Activated naive CD4-positive, alpha-beta T cell (primary cell): ENCODE measurements at regions not wholly inside any gene's neighbourhood (a gene's known extent, or its start where the extent isn't known, plus 50 kb on each side); places are given as distances from the start of the nearest gene placed in this dataset.
"Not testable (repeated sequence)": the region's sequence is repeated elsewhere in the genome, so short reads cannot be mapped to it uniquely, and the experiment has no call there.

Experiments
- DNase-seq, 4 experiments: peaks; one replicate each; lab custom pipeline; 2025; lab: John Stamatoyannopoulos, UW

DNA sequence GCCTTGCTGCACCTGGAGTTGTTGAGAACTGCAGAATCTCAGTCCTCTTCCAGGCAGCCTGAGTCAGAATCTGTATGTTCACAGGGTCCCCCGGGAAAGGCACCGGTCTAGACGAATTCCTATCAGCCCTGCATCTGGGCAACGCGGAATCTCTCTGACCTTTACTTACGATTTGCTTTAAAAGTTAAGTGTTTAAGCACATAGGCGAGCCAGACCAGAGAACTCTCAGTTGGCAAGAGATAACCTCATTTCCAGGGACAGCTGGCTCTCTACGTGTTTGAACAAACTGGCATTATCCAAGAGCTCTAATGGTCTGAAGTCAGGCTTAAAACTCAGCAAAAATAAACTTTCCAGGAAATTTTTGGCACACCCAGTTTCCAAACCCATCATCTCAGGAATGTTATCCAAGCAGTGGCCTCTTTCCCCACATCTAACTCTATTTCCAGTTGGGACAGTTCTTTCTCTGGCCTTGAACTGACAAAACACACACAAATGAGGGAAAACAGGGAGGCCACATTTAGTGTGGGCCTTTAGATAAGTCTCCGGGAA, 53.4 kb downstream of the HES1 start:
- DNase-seq: no peak

DNA sequence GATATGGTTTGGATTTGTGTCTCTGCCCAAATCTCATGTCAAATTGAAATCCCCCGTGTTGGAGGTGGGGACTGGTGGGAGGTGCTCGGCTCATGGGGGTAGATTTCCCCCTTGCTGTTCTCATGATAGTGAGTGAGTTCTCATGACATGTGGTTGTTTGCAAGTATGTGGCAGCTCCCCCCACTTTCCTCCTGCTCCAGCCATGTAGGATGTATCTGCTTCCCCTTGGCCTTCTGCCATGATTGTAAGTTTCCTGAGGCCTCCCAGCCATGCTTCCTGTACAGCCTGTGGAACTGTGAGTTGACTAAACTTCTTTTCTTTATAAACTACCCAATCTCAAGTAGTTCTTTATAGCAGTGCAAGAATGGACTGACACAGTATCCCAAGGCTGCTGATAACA, 55.9 kb downstream of the HES1 start:
- DNase-seq: not testable (repeated sequence)

DNA sequence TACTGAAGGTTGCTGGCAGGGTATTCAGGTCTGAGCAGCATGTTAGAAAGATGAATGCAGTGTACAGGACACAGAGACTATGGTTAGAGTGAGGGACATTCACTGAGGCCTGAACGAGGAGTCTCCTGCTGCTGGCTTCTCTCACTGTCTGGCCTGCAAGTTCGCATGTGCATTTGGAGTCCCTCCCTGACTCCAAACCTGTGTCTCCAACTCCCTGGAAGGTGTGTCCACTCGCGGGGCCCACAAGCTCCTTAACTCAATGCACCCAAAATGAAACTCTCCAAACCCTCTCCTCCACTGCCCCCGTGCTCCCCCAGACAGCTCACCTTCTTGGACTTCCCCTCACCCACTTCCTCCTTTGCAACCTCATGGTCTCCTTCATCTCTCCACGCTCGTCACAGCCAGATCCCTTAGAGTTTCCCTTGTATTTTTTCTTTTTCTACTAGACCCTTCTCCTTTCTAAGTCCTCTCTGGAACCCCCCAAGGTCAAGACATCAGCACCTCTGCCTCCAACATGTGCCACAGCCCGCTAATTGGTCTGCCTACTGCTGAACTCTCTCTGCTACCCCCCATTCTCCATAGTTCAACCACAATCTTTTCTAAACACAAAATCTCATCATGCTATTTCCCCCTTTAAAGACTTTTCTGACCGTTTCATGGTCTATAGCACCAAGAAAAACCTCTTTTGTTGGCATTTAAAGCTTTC, 58.3 kb downstream of the HES1 start:
- DNase-seq: no peak

DNA sequence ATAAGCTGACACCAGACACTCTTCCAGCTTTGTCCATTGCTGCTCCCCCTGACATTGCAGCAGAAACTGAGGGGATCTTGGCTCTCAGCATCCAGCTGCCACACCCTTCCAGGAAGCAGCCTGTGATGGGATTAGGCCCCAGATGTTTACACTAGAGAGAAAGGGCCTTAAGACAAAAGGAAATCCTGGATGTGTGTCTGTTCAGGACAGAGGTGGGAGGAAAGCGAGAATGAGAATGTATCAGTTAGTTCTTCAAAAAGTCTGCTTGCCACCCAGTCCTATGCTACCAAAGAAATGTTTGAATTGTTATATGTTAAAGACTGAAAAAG, 58.8 kb downstream of the HES1 start:
- DNase-seq: no peak

DNA sequence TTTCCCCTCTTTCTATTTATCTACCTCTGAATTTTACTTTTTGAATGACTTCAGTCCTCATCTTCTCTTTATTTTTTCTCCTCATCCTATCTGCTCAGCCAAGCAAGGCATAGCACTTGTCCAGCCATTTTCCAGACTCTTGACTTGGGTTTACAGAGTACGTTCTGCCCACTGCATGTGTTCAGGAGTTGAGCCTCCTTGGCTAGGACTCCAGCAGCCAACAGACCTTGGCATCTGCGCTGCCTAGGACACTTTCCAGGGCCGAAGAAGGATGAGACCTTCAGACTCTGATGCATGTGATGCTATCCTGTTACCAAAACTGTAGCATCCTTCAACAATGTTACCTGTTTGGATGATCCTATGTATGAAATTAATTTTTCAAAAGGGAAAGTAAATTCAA, 59.7 kb downstream of the HES1 start:
- DNase-seq: no peak

DNA sequence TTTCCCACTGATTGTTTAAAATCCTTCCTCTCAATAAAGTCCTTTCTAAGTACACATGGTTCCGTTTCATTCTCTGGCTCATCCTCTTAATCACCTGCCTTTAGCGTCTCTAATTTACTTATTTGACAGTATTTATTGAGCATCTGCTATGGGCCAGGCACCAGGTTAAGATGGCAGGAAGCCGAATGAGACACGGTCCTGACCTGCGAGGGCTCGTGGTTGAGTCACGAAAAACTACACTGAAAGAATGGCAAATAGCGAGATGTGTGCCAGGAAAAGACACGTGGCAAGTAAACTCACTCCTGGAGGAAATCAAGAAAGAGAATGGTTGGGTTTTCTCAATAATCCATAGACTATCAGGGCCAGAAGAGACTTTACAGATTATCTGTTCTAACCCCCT, 60.9 kb downstream of the HES1 start:
- DNase-seq: no peak

DNA sequence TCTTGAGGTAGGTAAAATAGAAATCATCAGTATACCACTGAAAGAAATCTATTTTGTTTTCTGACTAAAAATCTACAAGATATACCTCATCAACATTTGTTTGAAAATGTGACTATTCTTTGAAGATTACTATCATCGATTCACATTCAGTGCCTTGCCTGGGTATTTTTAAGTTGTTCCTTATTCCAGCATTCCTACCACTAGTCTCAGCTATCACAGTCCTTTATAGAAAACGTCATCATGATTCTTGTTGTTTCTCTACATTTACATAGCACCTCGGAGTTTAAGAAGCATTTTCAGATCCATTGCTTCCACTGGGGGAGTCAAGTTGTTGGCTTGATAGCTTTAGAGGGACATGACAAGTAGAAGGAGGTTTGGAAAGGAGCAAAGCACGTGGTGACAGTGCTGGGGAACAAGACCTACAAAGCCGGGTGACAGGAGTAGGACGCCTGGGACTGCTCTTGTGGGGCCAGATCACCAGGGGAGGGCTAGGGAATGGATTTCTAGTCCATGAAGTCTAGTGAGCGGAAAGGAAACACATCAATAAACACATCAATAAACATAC, 61.5 kb downstream of the HES1 start:
- no peak for DNase-seq

DNA sequence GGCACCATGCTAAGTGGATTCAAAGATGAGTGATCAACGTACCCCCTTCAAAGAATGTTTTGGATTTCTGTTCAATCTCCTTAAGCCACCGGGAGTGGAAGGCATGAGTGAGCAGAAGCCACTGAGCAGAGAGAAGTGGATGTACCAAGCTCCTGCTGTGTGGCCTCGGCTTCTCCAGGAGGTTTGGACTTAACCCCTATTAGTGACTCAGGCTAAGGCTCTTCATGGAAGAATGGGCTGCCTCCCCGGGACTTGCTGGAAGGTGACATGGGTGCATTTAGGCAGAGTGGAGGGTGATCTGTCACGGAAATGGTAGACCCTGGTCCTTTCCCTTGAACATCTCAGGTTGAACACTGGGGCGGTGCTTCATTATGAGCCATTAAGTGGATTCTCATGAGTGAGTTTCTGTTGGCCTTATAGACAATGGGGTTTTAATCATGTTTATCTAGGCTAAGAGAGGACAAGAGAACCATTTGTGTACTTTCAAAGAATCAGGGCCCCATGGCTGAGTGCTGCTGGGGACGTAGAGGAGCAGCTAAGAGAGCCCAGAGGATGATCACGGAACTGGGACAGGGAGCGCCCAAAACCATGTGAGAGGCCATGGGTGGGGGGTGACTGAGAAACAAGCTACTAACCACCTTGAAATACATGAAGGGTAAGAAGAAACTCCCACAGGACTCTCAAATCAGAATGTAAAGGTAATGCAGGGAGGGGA, 62.2 kb downstream of the HES1 start:
- no peak for DNase-seq

DNA sequence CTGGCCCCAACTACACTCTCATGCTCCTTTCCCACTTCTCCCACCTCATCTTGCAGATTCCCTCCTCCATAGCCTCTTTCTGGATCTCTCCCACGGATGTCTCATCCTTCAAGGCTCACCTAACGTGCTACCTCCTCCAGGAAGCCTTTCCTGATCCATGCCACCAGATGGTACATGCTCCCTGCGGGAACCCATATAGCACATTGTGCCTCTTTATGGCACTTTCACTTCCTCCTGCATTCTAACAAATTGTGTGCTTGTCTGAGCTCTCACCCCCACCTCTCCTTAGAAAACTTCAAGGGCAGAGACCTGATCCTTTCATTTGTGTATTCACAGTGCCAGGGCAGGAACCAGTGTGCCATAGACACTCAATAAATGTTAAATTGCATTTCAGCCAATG, 63.0 kb downstream of the HES1 start:
- no peak for DNase-seq

DNA sequence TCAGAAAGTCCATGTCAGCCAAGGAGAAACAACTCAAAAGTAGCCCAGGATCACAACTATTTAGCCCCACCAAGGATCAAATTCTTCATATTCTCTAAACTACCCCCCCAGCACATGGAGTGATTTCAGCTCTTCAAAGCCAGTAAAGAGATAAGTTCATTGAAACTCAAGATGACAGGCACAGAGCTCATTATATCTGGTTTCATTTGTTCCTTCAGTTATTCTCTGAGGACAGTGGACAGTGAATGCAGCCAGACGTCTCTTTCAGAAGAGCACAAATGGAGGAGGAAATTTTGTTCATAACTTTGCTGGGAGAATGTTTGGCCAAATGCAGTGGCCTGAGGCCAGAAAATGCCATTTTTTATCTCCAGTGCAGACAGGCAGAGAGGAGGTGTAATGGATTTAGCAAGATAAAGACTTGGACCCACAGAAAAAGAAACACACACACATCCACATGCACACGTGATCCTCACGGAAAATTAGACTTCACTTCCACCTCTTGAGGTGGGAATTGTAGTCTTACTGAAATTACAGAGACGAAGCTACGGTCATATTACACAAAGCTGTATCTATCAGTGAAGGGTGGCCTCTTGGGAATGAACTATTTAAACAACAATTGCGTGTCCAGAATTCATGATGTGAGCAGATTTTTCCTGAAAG, 64.6 kb downstream of the HES1 start:
- DNase-seq: no peak

DNA sequence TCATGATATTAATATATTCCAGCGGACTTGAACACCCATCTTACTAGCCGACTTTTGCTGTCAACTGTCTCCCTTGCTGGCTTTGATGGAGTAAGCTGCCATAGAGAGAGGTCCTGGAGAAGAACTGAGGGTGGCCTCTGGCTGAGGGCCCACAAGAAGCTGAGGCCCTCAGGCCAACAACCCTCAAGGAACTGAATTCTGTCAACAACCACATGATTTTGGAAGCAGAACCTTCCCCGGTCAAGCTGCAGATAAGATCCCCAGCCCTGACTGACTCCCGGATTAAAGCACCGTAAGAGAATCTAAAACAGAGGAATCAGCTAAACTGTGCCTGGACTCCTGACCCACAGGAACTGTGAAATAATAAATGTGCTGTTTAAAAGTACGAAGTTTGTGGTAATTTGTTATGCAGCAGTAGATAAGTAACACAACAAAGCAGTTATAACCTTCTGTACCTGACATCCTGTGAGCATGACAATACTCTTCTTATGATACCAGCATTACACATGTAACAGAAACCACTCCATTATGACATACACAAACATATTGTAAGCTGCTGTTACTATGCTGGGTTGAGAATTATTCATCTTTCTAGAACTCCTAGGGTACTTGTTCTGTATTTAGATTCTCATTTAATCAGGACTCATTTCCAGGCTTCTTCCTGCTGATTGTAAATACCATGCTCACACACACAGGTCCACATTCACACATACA, 66.2 kb downstream of the HES1 start:
- DNase-seq: no peak

DNA sequence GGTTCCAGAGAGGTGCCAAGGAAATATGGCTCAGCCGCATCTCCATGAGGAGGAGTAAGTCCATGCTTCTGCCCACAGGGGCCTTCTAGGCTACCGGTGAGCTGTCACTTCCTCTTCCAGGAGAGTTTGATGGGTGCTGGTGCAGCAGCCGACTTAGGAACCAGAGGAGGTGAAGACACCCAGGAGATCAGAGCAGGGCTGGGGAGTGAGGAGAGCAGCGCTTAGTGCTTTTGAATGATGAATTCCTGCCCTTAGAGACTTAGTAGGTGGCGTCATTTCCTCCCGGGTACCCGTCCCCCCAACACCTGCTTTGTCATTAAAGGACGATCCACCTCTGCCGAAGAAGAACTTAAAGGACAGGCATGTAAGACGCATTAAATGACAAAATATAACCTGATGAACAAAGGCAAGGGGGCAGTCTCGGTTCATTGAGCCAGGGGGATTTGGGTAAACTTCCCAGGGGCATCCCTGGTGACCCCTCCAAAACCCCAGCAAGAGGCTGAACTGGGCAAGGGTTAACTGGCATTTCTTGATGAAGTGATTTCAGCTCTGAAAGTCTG, 67.6 kb downstream of the HES1 start:
- no peak for DNase-seq

DNA sequence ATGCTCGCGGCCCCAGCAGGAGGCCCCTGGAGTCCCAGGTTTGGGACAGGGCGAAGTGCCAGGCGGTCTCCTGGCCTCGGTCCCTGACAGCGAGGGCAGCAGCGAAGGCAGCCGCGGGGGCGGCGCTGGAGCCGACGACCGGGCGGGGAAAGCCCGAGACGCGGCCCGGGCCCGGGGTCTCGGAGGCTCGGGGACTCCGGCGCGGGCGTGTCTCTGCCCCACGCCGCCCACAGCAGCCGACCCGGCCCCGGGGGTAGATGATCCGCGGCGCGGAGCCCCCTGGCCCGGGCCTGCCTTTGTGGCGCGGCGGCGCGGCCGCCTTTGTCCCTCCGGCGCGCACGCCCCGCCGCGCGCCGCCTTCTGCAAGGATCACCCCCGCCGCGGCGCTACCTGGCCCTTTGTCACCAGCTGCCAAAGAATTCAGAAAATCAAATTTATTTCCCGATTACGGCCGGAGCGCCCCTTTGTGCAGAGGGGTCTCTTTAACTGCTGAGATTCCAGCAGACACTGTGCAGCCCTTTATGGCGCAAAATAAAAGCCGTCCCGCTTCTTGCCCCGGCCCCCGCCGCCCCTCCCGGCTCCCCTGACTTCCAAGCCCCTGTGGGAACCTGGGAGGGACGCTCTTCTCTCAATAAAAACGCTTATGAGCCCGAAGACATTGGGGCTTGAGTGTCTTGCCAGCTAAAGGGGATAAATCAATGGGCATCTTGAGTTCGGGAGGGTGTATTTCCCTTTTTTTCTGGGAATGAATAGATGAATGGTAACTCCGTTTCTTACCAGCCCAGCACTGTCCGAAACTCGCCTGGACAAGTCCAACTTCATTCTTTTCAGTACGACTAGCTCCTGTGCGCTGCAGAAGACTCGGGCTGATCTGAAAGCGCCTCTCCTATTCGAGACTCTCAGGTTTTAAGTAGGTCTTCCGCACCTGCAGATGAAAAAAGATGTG, 68.4 kb downstream of the HES1 start:
- peak in 1 of 4 experiments; percentile 16 for DNase-seq

DNA sequence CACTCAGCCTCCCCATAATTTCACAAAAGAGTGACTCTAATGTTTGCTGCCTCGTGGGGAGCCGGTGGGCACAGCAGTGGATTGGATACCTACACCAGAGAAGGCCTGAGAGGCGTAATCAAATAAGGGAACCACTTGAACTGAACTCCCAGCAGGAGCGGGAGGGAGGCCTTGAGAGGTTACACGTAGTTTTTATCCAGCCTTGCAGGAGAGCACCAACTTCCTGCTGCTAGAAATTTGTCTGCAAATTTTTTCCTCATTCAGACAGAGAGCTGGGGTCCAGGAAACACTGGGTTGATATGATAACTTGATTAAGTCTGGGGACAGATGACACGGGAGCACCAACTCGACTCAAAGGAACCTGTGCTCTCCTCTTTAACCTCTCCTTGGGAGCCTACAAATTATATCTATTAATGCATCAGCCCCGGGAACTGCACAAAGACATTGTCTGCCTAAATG, 69.8 kb downstream of the HES1 start:
- DNase-seq: no peak

DNA sequence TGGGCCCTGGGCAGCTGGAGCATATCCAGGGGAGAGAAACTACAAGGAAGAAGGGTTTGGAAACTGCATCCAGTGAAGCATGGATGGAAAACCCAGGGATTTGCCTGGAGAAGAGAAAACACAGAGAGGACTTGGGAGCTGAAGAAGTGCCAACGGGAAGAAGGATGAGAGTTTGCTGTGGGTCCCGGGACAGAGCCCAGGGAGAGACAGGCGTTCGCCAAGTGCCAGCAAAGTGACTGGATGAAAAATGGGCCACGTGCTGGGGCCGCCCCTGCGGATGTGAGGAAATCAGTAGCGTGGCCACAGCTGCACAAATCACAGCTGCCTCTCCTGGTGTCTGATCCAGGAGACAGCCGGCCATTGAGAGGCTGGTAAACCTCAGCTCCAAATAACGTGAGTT, 70.4 kb downstream of the HES1 start:
- no peak for DNase-seq

DNA sequence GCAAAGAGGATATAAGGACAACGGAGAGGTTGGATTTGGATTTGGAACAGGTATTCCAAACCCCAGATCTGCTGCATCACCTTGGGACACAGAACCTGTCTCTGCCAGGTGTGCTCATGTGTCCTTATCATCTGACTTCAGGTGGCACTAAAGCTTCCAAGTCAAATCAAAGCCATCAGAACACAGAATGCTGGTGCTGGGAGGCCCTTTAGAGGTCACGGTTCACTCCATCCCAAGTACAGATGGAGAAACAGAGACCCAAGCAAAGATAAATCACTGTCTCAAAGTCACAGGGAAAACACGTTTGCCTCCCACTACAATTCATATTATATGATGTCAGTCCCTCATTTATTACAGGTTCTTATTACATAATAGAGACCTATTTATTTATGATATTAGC, 72.8 kb downstream of the HES1 start:
- DNase-seq: no peak

DNA sequence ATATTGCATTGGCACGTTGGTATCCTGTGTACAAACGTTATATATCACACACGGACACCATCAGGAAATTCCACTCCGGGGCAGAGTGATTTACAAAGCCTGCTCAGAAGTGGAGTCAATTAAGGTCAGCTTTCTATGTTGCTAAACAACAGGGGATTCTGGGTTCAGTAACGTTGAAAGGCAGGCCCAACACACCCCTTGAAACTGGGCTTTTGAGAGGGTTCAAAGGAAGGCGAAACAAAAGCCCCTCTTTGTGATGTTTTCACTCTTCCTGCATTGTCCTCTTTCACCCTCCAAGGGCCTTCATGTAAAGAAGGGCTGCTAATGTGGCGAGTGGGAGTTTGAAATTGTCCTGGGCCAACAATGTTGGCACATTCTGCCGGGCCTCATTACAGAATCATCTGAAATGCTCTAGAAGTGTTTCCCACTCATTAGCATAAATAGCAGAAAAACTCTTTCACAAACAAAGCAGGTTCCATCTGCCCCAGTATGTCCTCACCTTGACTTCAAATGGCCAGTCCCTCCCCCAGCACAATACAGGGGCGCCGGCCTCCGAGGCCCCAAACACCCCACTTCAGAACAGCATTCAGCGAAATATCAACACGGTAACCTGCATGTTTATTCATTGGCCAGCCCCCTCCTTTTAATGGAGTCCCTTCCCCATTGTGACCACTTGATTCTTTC, 76.4 kb downstream of the HES1 start:
- no peak for DNase-seq

DNA sequence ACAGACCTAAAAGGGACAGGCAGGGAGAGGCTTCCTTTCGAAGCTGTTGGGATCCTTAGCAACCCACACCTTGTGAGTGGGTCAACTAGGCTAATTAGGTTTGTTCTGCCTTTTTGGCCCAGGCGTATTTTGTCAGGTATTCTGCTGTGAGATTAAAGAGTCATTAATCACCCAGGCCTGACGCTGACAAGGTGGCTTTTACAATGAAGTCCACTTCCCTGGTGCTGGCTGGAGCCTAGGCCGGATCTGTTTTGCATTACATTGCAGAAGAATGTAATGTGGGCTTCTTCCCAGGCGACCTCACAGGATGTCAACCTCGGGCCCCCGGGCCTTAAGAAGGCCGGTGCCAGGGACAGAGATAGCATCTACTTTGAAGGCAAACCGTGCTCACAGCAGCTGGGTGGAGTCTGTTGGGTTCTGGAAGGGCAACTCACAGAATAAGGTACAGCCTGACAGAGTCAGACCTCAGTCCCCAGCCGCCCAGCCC, 76.9 kb downstream of the HES1 start:
- DNase-seq: no peak

DNA sequence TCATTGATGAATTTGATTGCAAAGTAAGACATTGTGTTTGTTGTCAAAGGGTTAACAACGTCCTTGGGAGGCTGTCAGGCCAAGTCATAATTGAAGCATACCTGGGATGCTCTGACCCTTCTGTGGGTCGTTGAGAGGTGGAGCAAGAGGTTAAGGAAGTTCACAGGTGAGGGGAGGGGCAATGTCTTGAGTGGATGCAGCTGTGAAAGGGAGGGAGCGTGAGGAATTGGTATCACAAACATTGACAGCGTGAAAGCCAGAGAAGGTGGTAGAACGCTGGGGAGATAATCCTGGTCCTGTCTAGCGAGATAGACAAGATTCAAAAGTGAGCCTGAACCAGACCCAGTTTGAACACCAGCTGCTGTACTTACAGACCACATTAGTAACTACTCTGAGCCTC, 79.4 kb downstream of the HES1 start:
- DNase-seq: no peak
